ENCODE measurements at regions not wholly inside any gene's neighbourhood (a gene's known extent, or its start where the extent isn't known, plus 50 kb on each side); places are given as distances from the start of the nearest gene placed in this dataset.

DNA sequence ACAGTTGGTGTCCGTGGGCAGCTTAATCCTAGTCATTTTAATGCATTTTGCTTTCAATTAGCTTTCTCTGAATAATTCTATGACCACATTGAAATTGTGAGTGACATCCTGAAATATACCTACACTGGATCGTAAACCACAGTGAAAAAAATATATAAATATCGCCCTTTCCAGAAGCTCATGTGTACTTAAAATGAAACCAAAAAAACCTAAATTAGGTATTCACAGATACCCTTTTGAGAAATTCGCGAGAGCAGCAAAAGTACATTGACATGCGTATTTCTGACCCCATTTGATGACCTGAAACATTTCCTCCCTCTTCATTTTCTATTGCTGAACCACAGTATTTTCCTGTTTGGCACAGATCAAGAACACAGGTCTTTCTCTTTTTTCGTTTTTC lies 253.8 kb downstream of the LTN1 start:
- Histone ChIP-seq H3F3A (replicated peaks; ENCODE audit: low read depth) (no peaks in the 10 kb centered on the region), H3K36me3 (ENCODE audit: insufficient read depth) (no peaks in the 10 kb centered on the region), H3K4me1 (ENCODE audit: insufficient read depth) (peaks cover 12% of the 10 kb centered on the region; the same call in 1 of the 2 replicates), H3K4me2 (0 out of 2 replicates have a peak overlapping the region, but pooled peaks have one; percentile 3), H4K20me1 (replicated peaks; ENCODE audit: insufficient read depth) (no peaks in the 10 kb centered on the region), H3K27me3 (ENCODE audit: insufficient read depth) (no peaks in the 10 kb centered on the region), H3K79me2 (replicated peaks; ENCODE audit: insufficient read depth) (no peaks in the 10 kb centered on the region), H3K9me2 (ENCODE audit: insufficient read depth) (no peaks in the 10 kb centered on the region), H3K4me3 (no peak overlapping the region), H3K27ac (ENCODE audit: low read depth) (no peak overlapping the region), H2AFZ (peak overlapping the region; percentile 33)
- H3K27ac Mint-ChIP-seq = peak overlapping the region; percentile 9; the same call in 1 of the 2 replicates
- H3K27me3 Mint-ChIP-seq (ENCODE audit: insufficient read depth, low read depth, poor library complexity) = peaks cover 4% of the 10 kb centered on the region
- no peak for DNase-seq (ENCODE audit: low spot score)
- ATAC-seq = no peak
- TF ChIP-seq REST (IDR thresholded peaks at IDR 0.05; ENCODE audit: unreplicated experiment) (no peak), CREB1 (CRISPR knock-in tag; IDR thresholded peaks at IDR 0.05; ENCODE audit: low read depth) (no peak), EZH2 (IDR thresholded peaks at IDR 0.05; ENCODE audit: low read depth, unreplicated experiment) (no peak), EZH2phosphoT487 (IDR thresholded peaks at IDR 0.05; ENCODE audit: unreplicated experiment) (no peak), POLR2AphosphoS5 (IDR thresholded peaks at IDR 0.05; ENCODE audit: low read depth) (no peak), NANOG (IDR thresholded peaks at IDR 0.05; ENCODE audit: borderline replicate concordance) (no peak), ZNF114 (CRISPR knock-in tag; IDR thresholded peaks at IDR 0.05) (no peak), STAT1 (IDR thresholded peaks at IDR 0.05; ENCODE audit: unreplicated experiment) (no peak), JUNB (IDR thresholded peaks at IDR 0.05; ENCODE audit: unreplicated experiment) (no peak), CTCF (conservative IDR thresholded peaks at IDR 0.05; ENCODE audit: low read depth in 2 of 2) (no peak), ZNF331 (CRISPR knock-in tag; IDR thresholded peaks at IDR 0.05; ENCODE audit: low read depth) (no peak)
- TF ChIP-seq, protein P1, sequence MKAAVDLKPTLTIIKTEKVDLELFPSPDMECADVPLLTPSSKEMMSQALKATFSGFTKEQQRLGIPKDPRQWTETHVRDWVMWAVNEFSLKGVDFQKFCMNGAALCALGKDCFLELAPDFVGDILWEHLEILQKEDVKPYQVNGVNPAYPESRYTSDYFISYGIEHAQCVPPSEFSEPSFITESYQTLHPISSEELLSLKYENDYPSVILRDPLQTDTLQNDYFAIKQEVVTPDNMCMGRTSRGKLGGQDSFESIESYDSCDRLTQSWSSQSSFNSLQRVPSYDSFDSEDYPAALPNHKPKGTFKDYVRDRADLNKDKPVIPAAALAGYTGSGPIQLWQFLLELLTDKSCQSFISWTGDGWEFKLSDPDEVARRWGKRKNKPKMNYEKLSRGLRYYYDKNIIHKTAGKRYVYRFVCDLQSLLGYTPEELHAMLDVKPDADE (IDR thresholded peaks at IDR 0.05) = no peak
- TF ChIP-seq, protein P2, sequence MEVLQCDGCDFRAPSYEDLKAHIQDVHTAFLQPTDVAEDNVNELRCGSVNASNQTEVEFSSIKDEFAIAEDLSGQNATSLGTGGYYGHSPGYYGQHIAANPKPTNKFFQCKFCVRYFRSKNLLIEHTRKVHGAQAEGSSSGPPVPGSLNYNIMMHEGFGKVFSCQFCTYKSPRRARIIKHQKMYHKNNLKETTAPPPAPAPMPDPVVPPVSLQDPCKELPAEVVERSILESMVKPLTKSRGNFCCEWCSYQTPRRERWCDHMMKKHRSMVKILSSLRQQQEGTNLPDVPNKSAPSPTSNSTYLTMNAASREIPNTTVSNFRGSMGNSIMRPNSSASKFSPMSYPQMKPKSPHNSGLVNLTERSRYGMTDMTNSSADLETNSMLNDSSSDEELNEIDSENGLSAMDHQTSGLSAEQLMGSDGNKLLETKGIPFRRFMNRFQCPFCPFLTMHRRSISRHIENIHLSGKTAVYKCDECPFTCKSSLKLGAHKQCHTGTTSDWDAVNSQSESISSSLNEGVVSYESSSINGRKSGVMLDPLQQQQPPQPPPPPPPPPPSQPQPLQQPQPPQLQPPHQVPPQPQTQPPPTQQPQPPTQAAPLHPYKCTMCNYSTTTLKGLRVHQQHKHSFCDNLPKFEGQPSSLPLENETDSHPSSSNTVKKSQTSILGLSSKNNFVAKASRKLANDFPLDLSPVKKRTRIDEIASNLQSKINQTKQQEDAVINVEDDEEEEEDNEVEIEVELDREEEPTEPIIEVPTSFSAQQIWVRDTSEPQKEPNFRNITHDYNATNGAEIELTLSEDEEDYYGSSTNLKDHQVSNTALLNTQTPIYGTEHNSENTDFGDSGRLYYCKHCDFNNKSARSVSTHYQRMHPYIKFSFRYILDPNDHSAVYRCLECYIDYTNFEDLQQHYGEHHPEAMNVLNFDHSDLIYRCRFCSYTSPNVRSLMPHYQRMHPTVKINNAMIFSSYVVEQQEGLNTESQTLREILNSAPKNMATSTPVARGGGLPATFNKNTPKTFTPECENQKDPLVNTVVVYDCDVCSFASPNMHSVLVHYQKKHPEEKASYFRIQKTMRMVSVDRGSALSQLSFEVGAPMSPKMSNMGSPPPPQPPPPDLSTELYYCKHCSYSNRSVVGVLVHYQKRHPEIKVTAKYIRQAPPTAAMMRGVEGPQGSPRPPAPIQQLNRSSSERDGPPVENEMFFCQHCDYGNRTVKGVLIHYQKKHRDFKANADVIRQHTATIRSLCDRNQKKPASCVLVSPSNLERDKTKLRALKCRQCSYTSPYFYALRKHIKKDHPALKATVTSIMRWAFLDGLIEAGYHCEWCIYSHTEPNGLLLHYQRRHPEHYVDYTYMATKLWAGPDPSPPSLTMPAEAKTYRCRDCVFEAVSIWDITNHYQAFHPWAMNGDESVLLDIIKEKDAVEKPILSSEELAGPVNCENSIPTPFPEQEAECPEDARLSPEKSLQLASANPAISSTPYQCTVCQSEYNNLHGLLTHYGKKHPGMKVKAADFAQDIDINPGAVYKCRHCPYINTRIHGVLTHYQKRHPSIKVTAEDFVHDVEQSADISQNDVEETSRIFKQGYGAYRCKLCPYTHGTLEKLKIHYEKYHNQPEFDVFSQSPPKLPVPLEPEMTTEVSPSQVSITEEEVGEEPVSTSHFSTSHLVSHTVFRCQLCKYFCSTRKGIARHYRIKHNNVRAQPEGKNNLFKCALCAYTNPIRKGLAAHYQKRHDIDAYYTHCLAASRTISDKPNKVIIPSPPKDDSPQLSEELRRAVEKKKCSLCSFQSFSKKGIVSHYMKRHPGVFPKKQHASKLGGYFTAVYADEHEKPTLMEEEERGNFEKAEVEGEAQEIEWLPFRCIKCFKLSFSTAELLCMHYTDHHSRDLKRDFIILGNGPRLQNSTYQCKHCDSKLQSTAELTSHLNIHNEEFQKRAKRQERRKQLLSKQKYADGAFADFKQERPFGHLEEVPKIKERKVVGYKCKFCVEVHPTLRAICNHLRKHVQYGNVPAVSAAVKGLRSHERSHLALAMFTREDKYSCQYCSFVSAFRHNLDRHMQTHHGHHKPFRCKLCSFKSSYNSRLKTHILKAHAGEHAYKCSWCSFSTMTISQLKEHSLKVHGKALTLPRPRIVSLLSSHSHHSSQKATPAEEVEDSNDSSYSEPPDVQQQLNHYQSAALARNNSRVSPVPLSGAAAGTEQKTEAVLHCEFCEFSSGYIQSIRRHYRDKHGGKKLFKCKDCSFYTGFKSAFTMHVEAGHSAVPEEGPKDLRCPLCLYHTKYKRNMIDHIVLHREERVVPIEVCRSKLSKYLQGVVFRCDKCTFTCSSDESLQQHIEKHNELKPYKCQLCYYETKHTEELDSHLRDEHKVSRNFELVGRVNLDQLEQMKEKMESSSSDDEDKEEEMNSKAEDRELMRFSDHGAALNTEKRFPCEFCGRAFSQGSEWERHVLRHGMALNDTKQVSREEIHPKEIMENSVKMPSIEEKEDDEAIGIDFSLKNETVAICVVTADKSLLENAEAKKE (CRISPR knock-in tag; IDR thresholded peaks at IDR 0.05) = no peak
- no peak overlapping the region for H3K4me3 Mint-ChIP-seq
- H3K36me3 Mint-ChIP-seq (ENCODE audit: low read depth) = peaks cover 3% of the 10 kb centered on the region; the same call in 2 of the 3 replicates
- H3K9me3 Mint-ChIP-seq = peaks cover 6% of the 10 kb centered on the region; the same call in 1 of the 3 replicates
- H3K4me1 Mint-ChIP-seq = peaks cover 19% of the 10 kb centered on the region

Measured in GM23338 (cell line).